Activated T-cell treated with anti-CD3 and anti-CD28 coated beads for 48 hours (primary cell): ENCODE measurements at regions not wholly inside any gene's neighbourhood (a gene's known extent, or its start where the extent isn't known, plus 50 kb on each side); places are given as distances from the start of the nearest gene placed in this dataset.

Source experiments
- DNase-seq: peaks from one replicate; pipeline ENCODE4 v3.0.0-alpha.2; 2020; ENCODE audit warnings: low read depth

- DNase-seq = no peak
Measured at GRCh38 chr15:67004142-67004541, 61.3 kb upstream of the SMAD3 start.

- no peak for DNase-seq
Measured at GRCh38 chr15:67005294-67005996, 60.0 kb upstream of the SMAD3 start.

- no peak for DNase-seq
Measured at GRCh38 chr15:67006083-67007065, 59.0 kb upstream of the SMAD3 start.

- no peak for DNase-seq
Measured at GRCh38 chr15:67009576-67010569, 55.5 kb upstream of the SMAD3 start.

- no peak for DNase-seq
Measured at GRCh38 chr15:67010898-67011616, 54.3 kb upstream of the SMAD3 start.

GRCh38 chr15:67011617-67012005 lies 53.8 kb upstream of the SMAD3 start:
- DNase-seq = no peak

GRCh38 chr15:67013696-67014095 lies 51.7 kb upstream of the SMAD3 start:
- DNase-seq = no peak
